ENCODE measurements at regions not wholly inside any gene's neighbourhood (a gene's known extent, or its start where the extent isn't known, plus 50 kb on each side); places are given as distances from the start of the nearest gene placed in this dataset.

GRCh38 chr18:33957707-33958106, 267.0 kb downstream of the NOL4 start:
- in situ Hi-C loops (cut with MboI; ENCODE audit: low pct_ligation_motif_present in 1 of 4, low pct_unique_long_range_greater_than_20kb in 1 of 4, low sequenced_read_pairs in 3 of 4) = no loop called here
- TF ChIP-seq POLR2A (IDR thresholded peaks at IDR 0.05) (no peak), CTCF (IDR thresholded peaks at IDR 0.05) (no peak), EP300 (IDR thresholded peaks at IDR 0.05; ENCODE audit: low read depth) (no peak)
- Histone ChIP-seq H3K4me1 (no peaks in the 10 kb centered on the region), H3K27ac (no peak overlapping the region), H3K4me3 (no peak overlapping the region), H3K27me3 (no peaks in the 10 kb centered on the region), H3K9me3 (no peaks in the 10 kb centered on the region), H3K36me3 (no peaks in the 10 kb centered on the region)
- DNase-seq = no peak
- 70 to 83% methylated on average over 5 of the region's 5 CpGs for WGBS, 2 donors (ENCODE audit: low coverage in 1 of 2)
- intact Hi-C loops (cut with DNase I; ENCODE audit: low total_unique reads) = no loop called here

- Histone ChIP-seq H3K4me1 (no peaks in the 10 kb centered on the region), H3K9me3 (no peaks in the 10 kb centered on the region), H3K4me3 (no peak overlapping the region), H3K27me3 (no peaks in the 10 kb centered on the region), H3K27ac (no peak overlapping the region), H3K36me3 (no peaks in the 10 kb centered on the region)
- in situ Hi-C loops (cut with MboI; ENCODE audit: low pct_ligation_motif_present in 1 of 4, low pct_unique_long_range_greater_than_20kb in 1 of 4, low sequenced_read_pairs in 3 of 4) (no loop called here), intact Hi-C loops (cut with DNase I; ENCODE audit: low total_unique reads) (no loop called here)
- TF ChIP-seq EP300 (IDR thresholded peaks at IDR 0.05; ENCODE audit: low read depth) (no peak), POLR2AphosphoS5 (IDR thresholded peaks at IDR 0.05) (no peak), POLR2A (IDR thresholded peaks at IDR 0.05) (no peak), CTCF (IDR thresholded peaks at IDR 0.05) (no peak)
- DNase-seq = no peak
- 70 to 90% methylated on average over 1 of the region's 1 CpG for WGBS, 2 donors (ENCODE audit: low coverage in 1 of 2)
Measured at GRCh38 chr18:33951031-33951430, 273.7 kb downstream of the NOL4 start.

- Histone ChIP-seq H3K4me3 (no peak overlapping the region), H3K9me3 (no peaks in the 10 kb centered on the region), H3K27ac (no peak overlapping the region), H3K36me3 (no peaks in the 10 kb centered on the region), H3K27me3 (no peaks in the 10 kb centered on the region), H3K4me1 (no peaks in the 10 kb centered on the region)
- TF ChIP-seq POLR2AphosphoS5 (IDR thresholded peaks at IDR 0.05) (no peak), EP300 (IDR thresholded peaks at IDR 0.05; ENCODE audit: low read depth) (no peak), POLR2A (IDR thresholded peaks at IDR 0.05) (no peak), CTCF (IDR thresholded peaks at IDR 0.05) (no peak)
- intact Hi-C loops (cut with DNase I; ENCODE audit: low total_unique reads) = no loop called here
- in situ Hi-C loops (cut with MboI; ENCODE audit: low pct_ligation_motif_present in 1 of 4, low pct_unique_long_range_greater_than_20kb in 1 of 4, low sequenced_read_pairs in 3 of 4) = loop anchor here in 1 of 4 donors (25.0 kb wide), 1 partner anchor 91 kb away; no protein-coding TSS in a partner anchor
- WGBS, 2 donors (ENCODE audit: low coverage in 1 of 2) = 94 to 100% methylated on average over 1 of the region's 1 CpG
- DNase-seq = no peak
Measured at GRCh38 chr18:33946336-33946735, 278.4 kb downstream of the NOL4 start.

- intact Hi-C loops (cut with DNase I; ENCODE audit: low total_unique reads) (no loop called here), in situ Hi-C loops (cut with MboI; ENCODE audit: low pct_ligation_motif_present in 1 of 4, low pct_unique_long_range_greater_than_20kb in 1 of 4, low sequenced_read_pairs in 3 of 4) (loop anchor here in 1 of 4 donors (25.0 kb wide), 1 partner anchor 93 kb away; no protein-coding TSS in a partner anchor)
- no peaks in the 10 kb centered on the region for H3K9me3 ChIP-seq
- no peaks in the 10 kb centered on the region for H3K36me3 ChIP-seq
- no peak overlapping the region for H3K4me3 ChIP-seq
- no peaks in the 10 kb centered on the region for H3K4me1 ChIP-seq
- no peak overlapping the region for H3K27ac ChIP-seq
- no peaks in the 10 kb centered on the region for H3K27me3 ChIP-seq
- DNase-seq = no peak
- TF ChIP-seq EP300 (IDR thresholded peaks at IDR 0.05; ENCODE audit: low read depth) (no peak), POLR2A (IDR thresholded peaks at IDR 0.05) (no peak), POLR2AphosphoS5 (IDR thresholded peaks at IDR 0.05) (no peak), CTCF (IDR thresholded peaks at IDR 0.05) (no peak)
Measured at GRCh38 chr18:33944493-33944892, 280.2 kb downstream of the NOL4 start.
